Right lobe of liver (tissue), 4 donors: ENCODE measurements at regions not wholly inside any gene's neighbourhood (a gene's known extent, or its start where the extent isn't known, plus 50 kb on each side); places are given as distances from the start of the nearest gene placed in this dataset.

ENCODE experiments used
- CTCF ChIP-seq, 4 donors: fragments of 200-600 bp in 3 of 4; fragments of 450-650 bp in 1 of 4; IDR thresholded peaks; one replicate each; pipeline versions ENCODE4 v1.5.1 to v1.8.0; 2016 to 2022; ENCODE audit warnings: antibody characterized with exemption in 4 of 4, mild to moderate bottlenecking in 2 of 4
- POLR2A ChIP-seq: fragments of 450-650 bp; IDR thresholded peaks from one replicate; pipeline ENCODE4 v1.6.1; 2017; ENCODE audit warnings: antibody characterized with exemption, mild to moderate bottlenecking
- donor health status: DM: no; HTN: no; CAD: no.
- donor health status: DM: no; HTN: no; CAD: no.
- donor health status: DM: no; HTN: yes; CAD: no.

- TF ChIP-seq CTCF (IDR thresholded peaks at IDR 0.05) (no peak), POLR2A (no peak)
These were observed 162.7 kb downstream of the ANKRD60 start for GRCh38 chr20:58065508-58066361.
